ENCODE measurements at regions not wholly inside any gene's neighbourhood (a gene's known extent, or its start where the extent isn't known, plus 50 kb on each side); places are given as distances from the start of the nearest gene placed in this dataset.
"Not testable (repeated sequence)": the region's sequence is repeated elsewhere in the genome, so short reads cannot be mapped to it uniquely, and the experiment has no call there.

DNA sequence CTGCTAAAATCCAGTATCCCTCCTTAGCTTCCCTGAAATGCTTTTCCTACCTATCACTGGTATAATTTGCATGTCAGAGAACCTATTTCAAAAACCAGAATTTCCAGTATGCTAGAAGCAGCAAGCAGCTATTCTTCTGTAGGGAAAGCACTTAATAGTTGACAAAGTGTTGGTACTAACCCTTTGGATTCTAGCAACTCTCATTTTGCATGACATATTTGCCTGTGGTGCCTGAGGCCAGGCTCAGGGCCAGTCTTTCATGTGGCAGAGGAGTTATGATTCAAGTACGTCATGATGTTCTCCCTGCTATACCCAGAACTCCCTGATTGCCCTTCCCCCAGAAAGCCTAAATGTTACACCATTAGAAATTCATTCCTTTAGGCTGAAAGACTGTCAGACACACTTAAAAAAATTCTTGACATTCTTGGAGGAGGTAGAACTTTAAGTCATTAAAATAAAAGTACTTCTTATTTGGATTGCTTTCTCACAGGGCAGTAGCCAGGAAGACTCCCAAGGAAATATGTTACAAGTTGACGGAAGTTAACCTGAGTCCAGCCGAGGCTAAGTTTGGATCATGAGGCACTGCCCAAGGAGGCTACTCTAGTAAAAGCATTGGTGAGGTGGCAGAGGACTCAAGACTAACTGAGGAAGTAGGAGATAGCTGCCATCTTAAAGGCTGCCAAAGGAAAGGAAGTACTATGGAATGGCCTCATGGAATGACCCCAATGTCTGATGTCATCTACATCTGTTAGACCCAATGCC lies 298.4 kb upstream of the SPAG17 start:
- TF ChIP-seq EP300 (IDR thresholded peaks at IDR 0.05) (no peak), POLR2AphosphoS5 (IDR thresholded peaks at IDR 0.05) (no peak), POLR2A (IDR thresholded peaks at IDR 0.05) (no peak)
- TF ChIP-seq, protein P1, sequence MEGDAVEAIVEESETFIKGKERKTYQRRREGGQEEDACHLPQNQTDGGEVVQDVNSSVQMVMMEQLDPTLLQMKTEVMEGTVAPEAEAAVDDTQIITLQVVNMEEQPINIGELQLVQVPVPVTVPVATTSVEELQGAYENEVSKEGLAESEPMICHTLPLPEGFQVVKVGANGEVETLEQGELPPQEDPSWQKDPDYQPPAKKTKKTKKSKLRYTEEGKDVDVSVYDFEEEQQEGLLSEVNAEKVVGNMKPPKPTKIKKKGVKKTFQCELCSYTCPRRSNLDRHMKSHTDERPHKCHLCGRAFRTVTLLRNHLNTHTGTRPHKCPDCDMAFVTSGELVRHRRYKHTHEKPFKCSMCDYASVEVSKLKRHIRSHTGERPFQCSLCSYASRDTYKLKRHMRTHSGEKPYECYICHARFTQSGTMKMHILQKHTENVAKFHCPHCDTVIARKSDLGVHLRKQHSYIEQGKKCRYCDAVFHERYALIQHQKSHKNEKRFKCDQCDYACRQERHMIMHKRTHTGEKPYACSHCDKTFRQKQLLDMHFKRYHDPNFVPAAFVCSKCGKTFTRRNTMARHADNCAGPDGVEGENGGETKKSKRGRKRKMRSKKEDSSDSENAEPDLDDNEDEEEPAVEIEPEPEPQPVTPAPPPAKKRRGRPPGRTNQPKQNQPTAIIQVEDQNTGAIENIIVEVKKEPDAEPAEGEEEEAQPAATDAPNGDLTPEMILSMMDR (IDR thresholded peaks at IDR 0.05) = no peak
- no peak overlapping the region for H3K27ac ChIP-seq
- 67% methylated on average over 3 of the region's 3 CpGs for WGBS
- DNase-seq (ENCODE audit: low spot score in 2 of 2) = no peak
- H3K36me3 ChIP-seq = no peaks in the 10 kb centered on the region
- H3K4me3 ChIP-seq = no peak overlapping the region
- no peaks in the 10 kb centered on the region for H3K27me3 ChIP-seq
- peaks cover 2% of the 10 kb centered on the region for H3K4me1 ChIP-seq
- no peaks in the 10 kb centered on the region for H3K9me3 ChIP-seq

DNA sequence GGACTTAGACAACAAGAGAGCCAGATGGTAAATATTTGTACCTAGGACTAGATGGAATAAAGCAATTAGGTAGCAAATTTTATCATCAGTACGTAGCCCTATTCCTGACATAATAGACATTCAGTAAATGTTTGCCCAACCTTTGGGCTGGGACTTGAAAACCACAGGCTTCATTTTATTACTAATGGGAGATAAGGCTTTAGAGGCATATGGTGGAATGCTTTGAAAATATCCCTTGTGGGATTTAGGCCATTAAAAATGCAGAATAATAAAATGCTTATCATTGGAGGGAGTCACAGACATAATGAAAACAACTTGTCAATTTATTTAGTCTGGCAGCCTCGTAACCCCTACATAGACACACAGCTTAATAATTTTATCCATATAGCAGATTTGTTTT lies 296.1 kb upstream of the SPAG17 start:
- TF ChIP-seq POLR2A (IDR thresholded peaks at IDR 0.05) (no peak), EP300 (IDR thresholded peaks at IDR 0.05) (no peak), POLR2AphosphoS5 (IDR thresholded peaks at IDR 0.05) (no peak)
- TF ChIP-seq, protein P1 (IDR thresholded peaks at IDR 0.05) = no peak
- no peaks in the 10 kb centered on the region for H3K27me3 ChIP-seq
- H3K4me3 ChIP-seq = no peak overlapping the region
- no peak overlapping the region for H3K27ac ChIP-seq
- whole genome bisulfite sequencing = 67% methylated on average over 2 of the region's 2 CpGs
- no peak for DNase-seq (ENCODE audit: low spot score in 2 of 2)
- no peaks in the 10 kb centered on the region for H3K4me1 ChIP-seq
- no peaks in the 10 kb centered on the region for H3K9me3 ChIP-seq
- no peaks in the 10 kb centered on the region for H3K36me3 ChIP-seq

DNA sequence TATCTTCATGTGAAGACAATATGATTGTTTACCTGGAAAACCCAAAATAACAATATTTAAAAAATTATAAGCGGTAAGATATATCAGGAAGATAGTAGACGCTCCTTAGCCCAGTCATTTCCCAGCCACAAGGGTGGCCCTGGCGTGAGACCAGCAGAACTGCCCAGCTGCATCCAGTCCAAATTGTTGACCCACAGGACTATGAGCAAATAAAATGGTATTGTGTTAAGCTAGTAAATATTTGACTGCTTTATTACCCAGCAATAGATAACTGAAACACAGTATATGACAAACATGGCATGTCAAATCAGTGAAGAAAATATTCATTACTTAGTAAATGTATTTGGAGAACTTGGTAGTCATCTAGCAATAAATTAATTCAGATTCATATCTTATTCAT lies 294.3 kb upstream of the SPAG17 start:
- DNase-seq (ENCODE audit: low spot score in 2 of 2) = no peak
- no peaks in the 10 kb centered on the region for H3K9me3 ChIP-seq
- H3K36me3 ChIP-seq = no peaks in the 10 kb centered on the region
- H3K4me1 ChIP-seq = no peaks in the 10 kb centered on the region
- 88% methylated on average over 3 of the region's 3 CpGs for WGBS
- no peak for TF ChIP-seq POLR2A (IDR thresholded peaks at IDR 0.05)
- no peak for TF ChIP-seq EP300 (IDR thresholded peaks at IDR 0.05)
- TF ChIP-seq, protein P1 (IDR thresholded peaks at IDR 0.05) = no peak
- H3K27ac ChIP-seq = no peak overlapping the region
- no peaks in the 10 kb centered on the region for H3K27me3 ChIP-seq
- no peak overlapping the region for H3K4me3 ChIP-seq

DNA sequence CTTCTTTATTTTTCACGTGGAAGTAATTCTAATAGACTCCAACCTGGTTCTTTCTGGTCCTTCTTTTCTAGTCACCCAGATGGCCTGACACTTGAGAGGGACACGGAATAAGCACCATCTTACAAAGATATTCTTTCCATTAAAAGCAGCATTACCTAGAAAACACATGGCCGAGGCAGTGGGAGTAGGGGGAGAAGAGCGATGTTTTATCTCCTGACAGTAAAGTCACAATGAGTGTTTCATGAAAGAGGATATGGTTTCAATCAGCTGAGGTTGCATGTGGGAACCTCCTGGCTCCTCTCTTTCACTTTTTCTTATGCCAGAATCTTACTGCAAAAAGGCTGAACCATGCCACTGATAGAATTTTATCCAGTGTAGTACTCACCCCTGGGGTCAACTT lies 288.8 kb upstream of the SPAG17 start:
- H3K27me3 ChIP-seq = no peaks in the 10 kb centered on the region
- H3K27ac ChIP-seq = no peak overlapping the region
- no peaks in the 10 kb centered on the region for H3K36me3 ChIP-seq
- 61% methylated on average over 4 of the region's 4 CpGs for WGBS
- H3K9me3 ChIP-seq = no peaks in the 10 kb centered on the region
- no peak for TF ChIP-seq EP300 (IDR thresholded peaks at IDR 0.05)
- TF ChIP-seq POLR2A (IDR thresholded peaks at IDR 0.05) = no peak
- TF ChIP-seq POLR2AphosphoS5 (IDR thresholded peaks at IDR 0.05) = no peak
- TF ChIP-seq, protein P1 (IDR thresholded peaks at IDR 0.05) = no peak
- H3K4me1 ChIP-seq = no peaks in the 10 kb centered on the region
- no peak overlapping the region for H3K4me3 ChIP-seq
- no peak for DNase-seq (ENCODE audit: low spot score in 2 of 2)

DNA sequence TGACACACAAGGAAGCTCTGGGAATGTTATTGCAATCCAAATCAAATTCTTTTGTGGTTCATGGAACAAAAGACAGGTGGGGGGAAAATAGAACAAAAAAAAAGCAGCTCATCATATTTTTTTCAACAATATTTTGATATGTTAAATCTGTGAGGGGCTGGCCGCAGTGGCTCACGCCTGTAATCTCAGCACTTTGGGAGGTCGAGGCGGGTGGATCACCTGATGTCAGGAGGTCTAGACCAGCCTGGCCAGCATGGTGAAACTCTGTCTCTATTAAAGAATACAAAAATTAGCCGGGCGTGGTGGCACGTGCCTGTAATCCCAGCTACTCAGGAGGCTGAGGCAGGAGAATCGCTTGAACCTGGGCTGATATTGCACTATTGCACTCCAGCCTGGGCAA lies 279.4 kb upstream of the SPAG17 start:
- H3K4me3 ChIP-seq; H3K4me1 ChIP-seq; H3K27ac ChIP-seq; DNase-seq (ENCODE audit: low spot score in 2 of 2); H3K36me3 ChIP-seq; H3K27me3 ChIP-seq: not testable (repeated sequence)
- peaks cover 11% of the 10 kb centered on the region for H3K9me3 ChIP-seq
- 93% methylated on average over 8 of the region's 8 CpGs for WGBS

DNA sequence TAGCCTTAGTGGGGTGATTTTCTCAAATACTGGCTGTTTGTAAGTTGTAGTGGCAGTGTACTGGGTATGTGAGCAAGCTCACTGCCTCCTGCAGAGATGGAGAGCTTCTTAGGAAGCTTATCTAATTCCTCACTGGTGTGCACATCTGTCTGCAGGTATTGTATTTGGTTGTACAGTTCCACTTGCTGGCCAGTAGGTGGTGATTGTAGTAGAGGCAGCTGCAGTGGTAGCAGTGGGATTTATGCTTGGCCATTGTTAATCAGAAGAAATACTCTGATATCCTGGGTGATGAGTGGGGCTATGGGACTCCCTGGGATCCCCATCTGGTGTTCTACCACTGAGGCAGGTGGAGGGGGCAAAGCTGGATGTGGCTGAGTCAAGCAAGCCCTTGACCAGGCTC lies 276.1 kb upstream of the SPAG17 start:
- Histone ChIP-seq H3K27ac (no peak overlapping the region), H3K9me3 (peaks cover 12% of the 10 kb centered on the region), H3K27me3 (no peaks in the 10 kb centered on the region), H3K4me1 (no peaks in the 10 kb centered on the region), H3K36me3 (no peaks in the 10 kb centered on the region), H3K4me3 (no peak overlapping the region)
- no peak for DNase-seq (ENCODE audit: low spot score in 2 of 2)
- TF ChIP-seq POLR2A (IDR thresholded peaks at IDR 0.05) = no peak
